H1 (cell line): ENCODE measurements at regions not wholly inside any gene's neighbourhood (a gene's known extent, or its start where the extent isn't known, plus 50 kb on each side); places are given as distances from the start of the nearest gene placed in this dataset.

ENCODE experiments used
- CTCF ChIA-PET: fragments of 300-600 bp; sonication (Branson Sonifier 250); formaldehyde crosslinking; loops from one replicate; lab custom pipeline; 2021; ENCODE audit not compliant: partially characterized antibody; lab: Charles Lee
- POLR2A ChIA-PET: fragments of 300-600 bp; sonication (Branson Sonifier 250); formaldehyde crosslinking; loops from one replicate; lab custom pipeline; 2021; ENCODE audit warnings: inconsistent platforms; ENCODE audit not compliant: partially characterized antibody; lab: Charles Lee
- DNase-seq, 2 experiments: peaks; one replicate each; pipeline versions ENCODE4 v3.0.0 to v3.0.0-alpha.2; 2010 to 2022; ENCODE audit warnings: low spot score in 2 of 2, low read depth in 1 of 2, mixed read lengths in 1 of 2
- FAIRE-seq: peaks from 2 replicates; lab custom pipeline; 2011; peaks lifted over from hg19 to GRCh38; lab: Jason Lieb, UNC
- H2AFZ ChIP-seq: 2 replicates; pipeline ENCODE4 v1.8.1; 2012; ENCODE audit warnings: low read length, inconsistent platforms
- H2AK5ac ChIP-seq: 2 replicates; pipeline ENCODE4 v1.6.1; 2013; ENCODE audit warnings: low read depth, low read length
- H2BK120ac ChIP-seq: replicated peaks from 2 replicates; pipeline ENCODE3; 2013; ENCODE audit warnings: low read depth, low read length, inconsistent platforms
- H2BK12ac ChIP-seq: 2 replicates; pipeline ENCODE4 v1.6.1; 2013; ENCODE audit warnings: low read depth, low read length
- H2BK15ac ChIP-seq: 2 replicates; pipeline ENCODE4 v1.6.1; 2013; ENCODE audit warnings: low read length
- H2BK20ac ChIP-seq: 2 replicates; pipeline ENCODE4 v1.6.1; 2013; ENCODE audit warnings: low read length
- H2BK5ac ChIP-seq: 2 replicates; pipeline ENCODE4 v1.6.1; 2013; ENCODE audit warnings: low read depth, low read length
- H3K14ac ChIP-seq: 2 replicates; pipeline ENCODE4 v1.6.1; 2013; ENCODE audit warnings: inconsistent platforms; ENCODE audit not compliant: insufficient read length
- H3K18ac ChIP-seq: 2 replicates; pipeline ENCODE4 v1.6.1; 2013; ENCODE audit warnings: low read length; ENCODE audit errors: extremely low read depth
- H3K23ac ChIP-seq: 2 replicates; pipeline ENCODE4 v1.6.1; 2013; ENCODE audit warnings: inconsistent platforms; ENCODE audit not compliant: insufficient read length
- H3K23me2 ChIP-seq: 2 replicates; pipeline ENCODE4 v1.6.1; 2013; ENCODE audit warnings: low read depth, low read length
- H3K27ac ChIP-seq: 2 replicates; pipeline ENCODE4 v1.6.1; 2011; ENCODE audit warnings: low read depth, low read length, inconsistent platforms
- H3K27me3 ChIP-seq, 4 experiments: replicated peaks in 1 of 4; 1 replicate in 1 of 4; 2 replicates in 3 of 4; pipeline versions ENCODE4 v1.6.1 to v1.8.1; 2011 to 2013; ENCODE audit warnings: low read length in 3 of 4, mild to moderate bottlenecking in 3 of 4, inconsistent platforms in 2 of 4, mixed read lengths in 2 of 4, moderate library complexity in 1 of 4; ENCODE audit not compliant: control insufficient read depth in 3 of 4, insufficient read depth in 3 of 4; ENCODE audit errors: extremely low read depth in 1 of 4
- H3K36me3 ChIP-seq, 4 experiments: 2 replicates each; pipeline versions ENCODE4 v1.6.1 to v1.8.1; 2011 to 2013; ENCODE audit warnings: mild to moderate bottlenecking in 4 of 4, low read length in 3 of 4, moderate library complexity in 2 of 4, control low read depth in 1 of 4, inconsistent platforms in 1 of 4; ENCODE audit not compliant: insufficient read depth in 4 of 4, control insufficient read depth in 2 of 4
- H3K4ac ChIP-seq: replicated peaks from 2 replicates; pipeline ENCODE3; 2013; ENCODE audit warnings: low read length, low read depth, mixed read lengths, inconsistent platforms; ENCODE audit not compliant: insufficient read length
- H3K4me1 ChIP-seq, 4 experiments: replicated peaks in 1 of 4; 1 replicate in 1 of 4; 2 replicates in 3 of 4; pipeline versions ENCODE4 v1.6.1 to v1.8.1; 2011 to 2013; ENCODE audit warnings: low read length in 3 of 4, inconsistent platforms in 2 of 4, mixed read lengths in 1 of 4; ENCODE audit not compliant: insufficient read depth in 4 of 4, control insufficient read depth in 3 of 4
- H3K4me2 ChIP-seq, 2 experiments: 2 replicates each; pipeline versions ENCODE4 v1.6.1 to v1.8.1; 2011 to 2013; ENCODE audit warnings: low read depth in 2 of 2, low read length in 2 of 2, control low read depth in 1 of 2, inconsistent platforms in 1 of 2, mild to moderate bottlenecking in 1 of 2; ENCODE audit not compliant: insufficient read depth in 1 of 2
- H3K4me3 ChIP-seq, 4 experiments: fragments of 200-600, 300-600 bp in 1 of 4; sonication (generic), shearing (Covaris generic), sonication (Bioruptor Twin) in 1 of 4; 2 replicates each; pipeline versions ENCODE4 v1.5.1 to v1.8.1; 2011 to 2016; ENCODE audit warnings: low read length in 4 of 4, low read depth in 3 of 4, control low read depth in 2 of 4, inconsistent platforms in 2 of 4, mild to moderate bottlenecking in 2 of 4, mixed read lengths in 1 of 4, moderate library complexity in 1 of 4; ENCODE audit not compliant: insufficient read depth in 2 of 4; ENCODE audit errors: extremely low read depth in 1 of 4
- H3K56ac ChIP-seq: replicated peaks from 2 replicates; pipeline ENCODE3; 2013; ENCODE audit warnings: low read depth, mild to moderate bottlenecking, mixed read lengths, low read length, inconsistent platforms; ENCODE audit not compliant: insufficient read length
- H3K79me1 ChIP-seq: 2 replicates; pipeline ENCODE4 v1.6.1; 2013; ENCODE audit warnings: low read depth, low read length, control low read depth
- H3K79me2 ChIP-seq, 2 experiments: 2 replicates each; pipeline versions ENCODE4 v1.6.1 to v1.8.1; 2012 to 2013; ENCODE audit warnings: low read length in 2 of 2, mild to moderate bottlenecking in 2 of 2, inconsistent platforms in 1 of 2; ENCODE audit not compliant: insufficient read depth in 2 of 2, control insufficient read depth in 1 of 2
- H3K9ac ChIP-seq, 4 experiments: replicated peaks in 1 of 4; 1 replicate in 1 of 4; 2 replicates in 3 of 4; pipeline versions ENCODE4 v1.6.1 to v1.8.1; 2011 to 2013; ENCODE audit warnings: low read depth in 3 of 4, low read length in 3 of 4, control low read depth in 2 of 4, mild to moderate bottlenecking in 2 of 4, moderate library complexity in 2 of 4, inconsistent platforms in 1 of 4; ENCODE audit errors: extremely low read depth in 1 of 4
- H3K9me3 ChIP-seq, 2 experiments: 2 replicates each; pipeline versions ENCODE4 v1.6.1 to v1.8.1; 2012 to 2013; ENCODE audit warnings: mild to moderate bottlenecking in 2 of 2, moderate library complexity in 2 of 2, control low read depth in 1 of 2, inconsistent platforms in 1 of 2, low read depth in 1 of 2, low read length in 1 of 2, mixed read lengths in 1 of 2; ENCODE audit not compliant: insufficient read depth in 2 of 2
- H4K20me1 ChIP-seq, 2 experiments: replicated peaks in 1 of 2; 2 replicates each; pipeline versions ENCODE3 to v1.8.1; 2011 to 2013; ENCODE audit warnings: inconsistent platforms in 2 of 2, low read length in 2 of 2, mild to moderate bottlenecking in 1 of 2; ENCODE audit not compliant: insufficient read depth in 2 of 2, control insufficient read depth in 1 of 2
- H4K5ac ChIP-seq: 2 replicates; pipeline ENCODE4 v1.6.1; 2013; ENCODE audit warnings: low read length, low read depth, mixed read lengths, inconsistent platforms; ENCODE audit not compliant: insufficient read length
- H4K8ac ChIP-seq: 2 replicates; pipeline ENCODE4 v1.8.0; 2013; ENCODE audit warnings: mild to moderate bottlenecking, moderate library complexity, low read length, inconsistent platforms; ENCODE audit not compliant: insufficient read depth; ENCODE audit errors: extremely low read depth
- H4K91ac ChIP-seq: replicated peaks from 2 replicates; pipeline ENCODE3; 2013; ENCODE audit warnings: low read length, mixed read lengths, inconsistent platforms; ENCODE audit not compliant: insufficient read length
- CBX5 ChIP-seq: fragments of 300-800, 300-1000 bp; sonication (generic); IDR thresholded peaks from 2 replicates; pipeline ENCODE4 v1.7.1; 2016; ENCODE audit warnings: antibody characterized with exemption, low read length, low read depth
- CTBP2 ChIP-seq: IDR thresholded peaks from 2 replicates; pipeline ENCODE4 v1.7.0; 2011; ENCODE audit warnings: borderline replicate concordance, mild to moderate bottlenecking, moderate library complexity, mixed read lengths, low read length; ENCODE audit not compliant: insufficient read depth, insufficient read length
- EGR1 ChIP-seq: IDR thresholded peaks from 2 replicates; pipeline ENCODE4 v1.6.1; 2011; ENCODE audit warnings: low read depth, low read length, borderline replicate concordance
- HDAC6 ChIP-seq: IDR thresholded peaks from one replicate; pipeline ENCODE4 v1.7.1; 2012; ENCODE audit warnings: low read depth, mild to moderate bottlenecking, inconsistent platforms, low read length, moderate library complexity
- JUND ChIP-seq: IDR thresholded peaks from 2 replicates; pipeline ENCODE4 v1.6.1; 2011; ENCODE audit warnings: mild to moderate bottlenecking, improper control_type of control experiment, low read length
- RFX5 ChIP-seq: IDR thresholded peaks from 2 replicates; pipeline ENCODE4 v1.6.1; 2011; ENCODE audit warnings: low read depth, low read length, improper control_type of control experiment, borderline replicate concordance
- TAF1 ChIP-seq: IDR thresholded peaks from 2 replicates; pipeline ENCODE4 v1.6.1; 2011; ENCODE audit warnings: mild to moderate bottlenecking, low read depth, low read length
- WGBS, 2 experiments: shearing (Covaris generic) in 1 of 2; methylation state at CpG; one replicate each; pipeline versions ENCODE4 v1.1.6 to v1.1.7; 2013 to 2015; ENCODE audit warnings: low lambda C conversion rate in 2 of 2, mixed read lengths in 2 of 2, inconsistent platforms in 1 of 2, low coverage in 1 of 2, missing lambda C conversion rate in 1 of 2; ENCODE audit not compliant: insufficient replicate concordance in 2 of 2, insufficient coverage in 1 of 2, insufficient read length in 1 of 2; ENCODE audit errors: extremely low coverage in 1 of 2, missing lambda C conversion rate in 1 of 2; 5-methylcytosine and 5-hydroxymethylcytosine counted together

GRCh38 chr6:1499777-1500176 lies 109.9 kb upstream of the FOXC1 start:
- CTCF ChIA-PET = interaction anchor here (0.6 to 1.1 kb wide), 2 partner anchors 9 to 73 kb away, joined by 3 to 5 read pairs; no protein-coding TSS in a partner anchor
- no peak overlapping the region for H3K9ac ChIP-seq

More at GRCh38 chr6:1499777-1500176, 109.9 kb upstream of the FOXC1 start:
- peaks cover 5 to 10% of the 10 kb centered on the region in 2 experiments; a peak in 3 of 4 replicates for H3K9me3 ChIP-seq
- H4K8ac ChIP-seq = no peak overlapping the region
- no peak overlapping the region for H3K56ac ChIP-seq
- H3K23ac ChIP-seq = no peak overlapping the region
- POLR2A ChIA-PET = no interaction called here
- H3K27me3 ChIP-seq = no peaks in the 10 kb centered on the region
- H2BK20ac ChIP-seq = no peak overlapping the region
- no peak overlapping the region for H3K4ac ChIP-seq
- H3K36me3 ChIP-seq = no peaks in the 10 kb centered on the region
- H4K20me1 ChIP-seq = no peaks in the 10 kb centered on the region
- no peak overlapping the region for H2BK120ac ChIP-seq
- H3K79me1 ChIP-seq = no peaks in the 10 kb centered on the region
- no peak overlapping the region for H2BK15ac ChIP-seq
- H3K4me2 ChIP-seq = no peak overlapping the region
- TF ChIP-seq TAF1 (no peak), EGR1 (no peak), RFX5 (no peak), CTBP2 (no peak), JUND (no peak), CBX5 (no peak), HDAC6 (no peak)
- H4K5ac ChIP-seq = no peak overlapping the region
- H2BK12ac ChIP-seq = no peak overlapping the region
- no peaks in the 10 kb centered on the region for H3K23me2 ChIP-seq
- no peak overlapping the region for H2AFZ ChIP-seq
- H2BK5ac ChIP-seq = no peak overlapping the region
- DNase-seq = no peak
- H3K79me2 ChIP-seq = no peaks in the 10 kb centered on the region
- 87% methylated on average over 8 of the region's 8 CpGs; no CpG with 5 or more reads in 1 of the 2 experiments for WGBS, 2 experiments
- H3K4me3 ChIP-seq = no peak overlapping the region
- no peak for FAIRE-seq
- peaks cover 3 to 16% (median 11%) of the 10 kb centered on the region in 4 experiments for H3K4me1 ChIP-seq
- H3K18ac ChIP-seq = no peak overlapping the region
- no peak overlapping the region for H2AK5ac ChIP-seq
- no peak overlapping the region for H4K91ac ChIP-seq
- H3K27ac ChIP-seq = no peak overlapping the region
- no peak overlapping the region for H3K14ac ChIP-seq
